GM21447 (cell line): ENCODE measurements at regions not wholly inside any gene's neighbourhood (a gene's known extent, or its start where the extent isn't known, plus 50 kb on each side); places are given as distances from the start of the nearest gene placed in this dataset.
"Not testable (repeated sequence)": the region's sequence is repeated elsewhere in the genome, so short reads cannot be mapped to it uniquely, and the experiment has no call there.

Source experiments
- ATAC-seq: cut with Tn5 transposase; IDR thresholded peaks from one replicate; pipeline ENCODE4 v1.9.1; 2021; ENCODE audit not compliant: unreplicated experiment

GRCh38 chr5:87185838-87186237, 81.8 kb upstream of the RASA1 start:
- no peak for ATAC-seq

- no peak for ATAC-seq
These were observed 79.3 kb upstream of the RASA1 start for GRCh38 chr5:87188391-87188790.

- no peak for ATAC-seq
These were observed 77.6 kb upstream of the RASA1 start for GRCh38 chr5:87190041-87190440.

GRCh38 chr5:87190687-87191086, 77.0 kb upstream of the RASA1 start:
- peak; percentile 46 for ATAC-seq

GRCh38 chr5:87191645-87192044, 76.0 kb upstream of the RASA1 start:
- ATAC-seq = no peak

- ATAC-seq = no peak
These were observed 72.5 kb upstream of the RASA1 start for GRCh38 chr5:87195104-87195591.

- no peak for ATAC-seq
These were observed 72.1 kb upstream of the RASA1 start for GRCh38 chr5:87195616-87196015.

GRCh38 chr5:87198010-87198409, 69.7 kb upstream of the RASA1 start:
- no peak for ATAC-seq

GRCh38 chr5:87199246-87199645, 68.4 kb upstream of the RASA1 start:
- not testable (repeated sequence) for ATAC-seq

- ATAC-seq = not testable (repeated sequence)
These were observed 68.0 kb upstream of the RASA1 start for GRCh38 chr5:87199704-87200103.

GRCh38 chr5:87210076-87210475, 57.6 kb upstream of the RASA1 start:
- ATAC-seq = no peak

- ATAC-seq = no peak
These were observed 56.9 kb upstream of the RASA1 start for GRCh38 chr5:87210743-87211142.

- no peak for ATAC-seq
These were observed 56.0 kb upstream of the RASA1 start for GRCh38 chr5:87211676-87212075.

GRCh38 chr5:87212183-87212582, 55.5 kb upstream of the RASA1 start:
- not testable (repeated sequence) for ATAC-seq

- ATAC-seq = not testable (repeated sequence)
These were observed 50.2 kb upstream of the RASA1 start for GRCh38 chr5:87217480-87217879.
